H1 (cell line): ENCODE measurements at regions not wholly inside any gene's neighbourhood (a gene's known extent, or its start where the extent isn't known, plus 50 kb on each side); places are given as distances from the start of the nearest gene placed in this dataset.

Experiments
- CTCF ChIA-PET: fragments of 300-600 bp; sonication (Branson Sonifier 250); formaldehyde crosslinking; loops from one replicate; lab custom pipeline; 2021; ENCODE audit not compliant: partially characterized antibody; lab: Charles Lee
- POLR2A ChIA-PET: fragments of 300-600 bp; sonication (Branson Sonifier 250); formaldehyde crosslinking; loops from one replicate; lab custom pipeline; 2021; ENCODE audit warnings: inconsistent platforms; ENCODE audit not compliant: partially characterized antibody; lab: Charles Lee
- DNase-seq, 2 experiments: peaks; one replicate each; pipeline versions ENCODE4 v3.0.0 to v3.0.0-alpha.2; 2010 to 2022; ENCODE audit warnings: low spot score in 2 of 2, low read depth in 1 of 2, mixed read lengths in 1 of 2
- FAIRE-seq: peaks from 2 replicates; lab custom pipeline; 2011; peaks lifted over from hg19 to GRCh38; lab: Jason Lieb, UNC
- H2AFZ ChIP-seq: 2 replicates; pipeline ENCODE4 v1.8.1; 2012; ENCODE audit warnings: low read length, inconsistent platforms
- H2AK5ac ChIP-seq: 2 replicates; pipeline ENCODE4 v1.6.1; 2013; ENCODE audit warnings: low read depth, low read length
- H2BK120ac ChIP-seq: replicated peaks from 2 replicates; pipeline ENCODE3; 2013; ENCODE audit warnings: low read depth, low read length, inconsistent platforms
- H2BK12ac ChIP-seq: 2 replicates; pipeline ENCODE4 v1.6.1; 2013; ENCODE audit warnings: low read depth, low read length
- H2BK15ac ChIP-seq: 2 replicates; pipeline ENCODE4 v1.6.1; 2013; ENCODE audit warnings: low read length
- H2BK20ac ChIP-seq: 2 replicates; pipeline ENCODE4 v1.6.1; 2013; ENCODE audit warnings: low read length
- H2BK5ac ChIP-seq: 2 replicates; pipeline ENCODE4 v1.6.1; 2013; ENCODE audit warnings: low read depth, low read length
- H3K14ac ChIP-seq: 2 replicates; pipeline ENCODE4 v1.6.1; 2013; ENCODE audit warnings: inconsistent platforms; ENCODE audit not compliant: insufficient read length
- H3K18ac ChIP-seq: 2 replicates; pipeline ENCODE4 v1.6.1; 2013; ENCODE audit warnings: low read length; ENCODE audit errors: extremely low read depth
- H3K23ac ChIP-seq: 2 replicates; pipeline ENCODE4 v1.6.1; 2013; ENCODE audit warnings: inconsistent platforms; ENCODE audit not compliant: insufficient read length
- H3K23me2 ChIP-seq: 2 replicates; pipeline ENCODE4 v1.6.1; 2013; ENCODE audit warnings: low read depth, low read length
- H3K27ac ChIP-seq: 2 replicates; pipeline ENCODE4 v1.6.1; 2011; ENCODE audit warnings: low read depth, low read length, inconsistent platforms
- H3K27me3 ChIP-seq, 4 experiments: replicated peaks in 1 of 4; 1 replicate in 1 of 4; 2 replicates in 3 of 4; pipeline versions ENCODE4 v1.6.1 to v1.8.1; 2011 to 2013; ENCODE audit warnings: low read length in 3 of 4, mild to moderate bottlenecking in 3 of 4, inconsistent platforms in 2 of 4, mixed read lengths in 2 of 4, moderate library complexity in 1 of 4; ENCODE audit not compliant: control insufficient read depth in 3 of 4, insufficient read depth in 3 of 4; ENCODE audit errors: extremely low read depth in 1 of 4
- H3K36me3 ChIP-seq, 4 experiments: 2 replicates each; pipeline versions ENCODE4 v1.6.1 to v1.8.1; 2011 to 2013; ENCODE audit warnings: mild to moderate bottlenecking in 4 of 4, low read length in 3 of 4, moderate library complexity in 2 of 4, control low read depth in 1 of 4, inconsistent platforms in 1 of 4; ENCODE audit not compliant: insufficient read depth in 4 of 4, control insufficient read depth in 2 of 4
- H3K4ac ChIP-seq: replicated peaks from 2 replicates; pipeline ENCODE3; 2013; ENCODE audit warnings: low read length, low read depth, mixed read lengths, inconsistent platforms; ENCODE audit not compliant: insufficient read length
- H3K4me1 ChIP-seq, 4 experiments: replicated peaks in 1 of 4; 1 replicate in 1 of 4; 2 replicates in 3 of 4; pipeline versions ENCODE4 v1.6.1 to v1.8.1; 2011 to 2013; ENCODE audit warnings: low read length in 3 of 4, inconsistent platforms in 2 of 4, mixed read lengths in 1 of 4; ENCODE audit not compliant: insufficient read depth in 4 of 4, control insufficient read depth in 3 of 4
- H3K4me2 ChIP-seq, 2 experiments: 2 replicates each; pipeline versions ENCODE4 v1.6.1 to v1.8.1; 2011 to 2013; ENCODE audit warnings: low read depth in 2 of 2, low read length in 2 of 2, control low read depth in 1 of 2, inconsistent platforms in 1 of 2, mild to moderate bottlenecking in 1 of 2; ENCODE audit not compliant: insufficient read depth in 1 of 2
- H3K4me3 ChIP-seq, 4 experiments: fragments of 200-600, 300-600 bp in 1 of 4; sonication (generic), shearing (Covaris generic), sonication (Bioruptor Twin) in 1 of 4; 2 replicates each; pipeline versions ENCODE4 v1.5.1 to v1.8.1; 2011 to 2016; ENCODE audit warnings: low read length in 4 of 4, low read depth in 3 of 4, control low read depth in 2 of 4, inconsistent platforms in 2 of 4, mild to moderate bottlenecking in 2 of 4, mixed read lengths in 1 of 4, moderate library complexity in 1 of 4; ENCODE audit not compliant: insufficient read depth in 2 of 4; ENCODE audit errors: extremely low read depth in 1 of 4
- H3K56ac ChIP-seq: replicated peaks from 2 replicates; pipeline ENCODE3; 2013; ENCODE audit warnings: low read depth, mild to moderate bottlenecking, mixed read lengths, low read length, inconsistent platforms; ENCODE audit not compliant: insufficient read length
- H3K79me1 ChIP-seq: 2 replicates; pipeline ENCODE4 v1.6.1; 2013; ENCODE audit warnings: low read depth, low read length, control low read depth
- H3K79me2 ChIP-seq, 2 experiments: 2 replicates each; pipeline versions ENCODE4 v1.6.1 to v1.8.1; 2012 to 2013; ENCODE audit warnings: low read length in 2 of 2, mild to moderate bottlenecking in 2 of 2, inconsistent platforms in 1 of 2; ENCODE audit not compliant: insufficient read depth in 2 of 2, control insufficient read depth in 1 of 2
- H3K9ac ChIP-seq, 4 experiments: replicated peaks in 1 of 4; 1 replicate in 1 of 4; 2 replicates in 3 of 4; pipeline versions ENCODE4 v1.6.1 to v1.8.1; 2011 to 2013; ENCODE audit warnings: low read depth in 3 of 4, low read length in 3 of 4, control low read depth in 2 of 4, mild to moderate bottlenecking in 2 of 4, moderate library complexity in 2 of 4, inconsistent platforms in 1 of 4; ENCODE audit errors: extremely low read depth in 1 of 4
- H3K9me3 ChIP-seq, 2 experiments: 2 replicates each; pipeline versions ENCODE4 v1.6.1 to v1.8.1; 2012 to 2013; ENCODE audit warnings: mild to moderate bottlenecking in 2 of 2, moderate library complexity in 2 of 2, control low read depth in 1 of 2, inconsistent platforms in 1 of 2, low read depth in 1 of 2, low read length in 1 of 2, mixed read lengths in 1 of 2; ENCODE audit not compliant: insufficient read depth in 2 of 2
- H4K20me1 ChIP-seq, 2 experiments: replicated peaks in 1 of 2; 2 replicates each; pipeline versions ENCODE3 to v1.8.1; 2011 to 2013; ENCODE audit warnings: inconsistent platforms in 2 of 2, low read length in 2 of 2, mild to moderate bottlenecking in 1 of 2; ENCODE audit not compliant: insufficient read depth in 2 of 2, control insufficient read depth in 1 of 2
- H4K5ac ChIP-seq: 2 replicates; pipeline ENCODE4 v1.6.1; 2013; ENCODE audit warnings: low read length, low read depth, mixed read lengths, inconsistent platforms; ENCODE audit not compliant: insufficient read length
- H4K8ac ChIP-seq: 2 replicates; pipeline ENCODE4 v1.8.0; 2013; ENCODE audit warnings: mild to moderate bottlenecking, moderate library complexity, low read length, inconsistent platforms; ENCODE audit not compliant: insufficient read depth; ENCODE audit errors: extremely low read depth
- H4K91ac ChIP-seq: replicated peaks from 2 replicates; pipeline ENCODE3; 2013; ENCODE audit warnings: low read length, mixed read lengths, inconsistent platforms; ENCODE audit not compliant: insufficient read length
- ASH2L ChIP-seq: fragments of 200-600, 300-600 bp; sonication (generic); IDR thresholded peaks from one replicate; pipeline ENCODE4 v1.7.1; 2017; ENCODE audit warnings: low read length
- BRCA1 ChIP-seq: IDR thresholded peaks from 2 replicates; pipeline ENCODE4 v1.6.1; 2012; ENCODE audit warnings: low read depth, low read length, improper control_type of control experiment
- CBX5 ChIP-seq: fragments of 300-800, 300-1000 bp; sonication (generic); IDR thresholded peaks from 2 replicates; pipeline ENCODE4 v1.7.1; 2016; ENCODE audit warnings: antibody characterized with exemption, low read length, low read depth
- CREB1 ChIP-seq: IDR thresholded peaks from 2 replicates; pipeline ENCODE4 v1.6.1; 2012; ENCODE audit warnings: inconsistent platforms
- HDAC6 ChIP-seq: IDR thresholded peaks from one replicate; pipeline ENCODE4 v1.7.1; 2012; ENCODE audit warnings: low read depth, mild to moderate bottlenecking, inconsistent platforms, low read length, moderate library complexity
- KDM1A ChIP-seq: fragments of 200-600, 300-600 bp; sonication (generic); IDR thresholded peaks from 2 replicates; pipeline ENCODE4 v1.7.1; 2016; ENCODE audit warnings: mild to moderate bottlenecking, low read length, borderline replicate concordance
- PHF8 ChIP-seq: fragments of 200-600 bp; sonication (generic); conservative IDR thresholded peaks from 2 replicates; pipeline ENCODE4 v1.7.1; 2012; ENCODE audit warnings: low read depth, mild to moderate bottlenecking, inconsistent platforms, low read length, moderate library complexity
- RBBP5 ChIP-seq: IDR thresholded peaks from 2 replicates; pipeline ENCODE4 v1.7.1; 2012; ENCODE audit warnings: low read depth, mild to moderate bottlenecking, inconsistent platforms, low read length, moderate library complexity, borderline replicate concordance
- RNF2 ChIP-seq: fragments of 200-900, 300-1000 bp; sonication (generic); IDR thresholded peaks from 2 replicates; pipeline ENCODE4 v1.7.1; 2016; ENCODE audit warnings: borderline replicate concordance, low read depth, mild to moderate bottlenecking, antibody characterized with exemption, low read length; ENCODE audit not compliant: poor library complexity, severe bottlenecking; ENCODE audit errors: missing control alignments
- SP1 ChIP-seq: IDR thresholded peaks from 2 replicates; pipeline ENCODE4 v1.6.1; 2011; ENCODE audit warnings: low read depth, low read length
- SP2 ChIP-seq: IDR thresholded peaks from 2 replicates; pipeline ENCODE4 v1.6.1; 2012; ENCODE audit warnings: mild to moderate bottlenecking, low read length, inconsistent platforms
- YY1 ChIP-seq: IDR thresholded peaks from 2 replicates; pipeline ENCODE4 v1.6.1; 2011; ENCODE audit warnings: low read depth, mild to moderate bottlenecking, low read length
- WGBS, 2 experiments: shearing (Covaris generic) in 1 of 2; methylation state at CpG; one replicate each; pipeline versions ENCODE4 v1.1.6 to v1.1.7; 2013 to 2015; ENCODE audit warnings: low lambda C conversion rate in 2 of 2, mixed read lengths in 2 of 2, inconsistent platforms in 1 of 2, low coverage in 1 of 2, missing lambda C conversion rate in 1 of 2; ENCODE audit not compliant: insufficient replicate concordance in 2 of 2, insufficient coverage in 1 of 2, insufficient read length in 1 of 2; ENCODE audit errors: extremely low coverage in 1 of 2, missing lambda C conversion rate in 1 of 2; 5-methylcytosine and 5-hydroxymethylcytosine counted together

DNA sequence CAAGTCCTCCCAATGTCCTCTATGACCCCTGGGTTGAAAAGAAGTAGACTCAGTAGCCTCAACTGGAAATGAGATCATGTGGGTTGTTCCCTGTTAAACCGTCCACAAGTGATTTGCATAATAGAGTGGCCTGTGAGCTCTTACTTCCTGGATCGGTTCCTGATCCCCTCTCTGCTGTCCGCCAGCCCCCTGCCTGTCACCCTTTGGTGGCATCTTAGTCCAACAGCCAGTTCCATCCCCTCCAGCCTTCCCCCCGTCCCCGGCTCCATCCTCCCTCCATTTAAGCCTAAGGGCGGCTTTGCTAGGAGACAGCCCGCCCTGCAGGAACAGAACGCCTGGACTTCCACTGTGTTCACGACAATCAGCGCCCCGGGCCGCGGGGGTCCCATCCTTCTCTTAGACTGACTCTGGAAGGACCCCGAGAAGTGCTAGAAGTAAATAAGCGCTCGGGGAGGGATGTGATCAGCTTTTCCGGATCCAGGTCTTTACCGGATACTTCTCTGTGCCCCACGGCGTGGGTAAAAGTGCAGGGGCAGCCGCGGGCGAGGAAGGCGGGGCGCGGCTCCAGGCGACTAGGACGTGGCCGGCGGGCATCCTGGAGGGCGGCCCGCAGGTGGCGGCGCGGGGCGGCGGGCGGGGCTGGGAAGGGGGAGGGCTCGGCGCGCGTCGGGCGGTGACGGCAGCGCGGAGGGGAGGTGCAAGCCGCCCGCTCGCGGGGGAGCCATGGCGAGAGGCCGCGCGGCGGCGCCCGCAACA lies 51.2 kb upstream of the ULK4 start:
- Histone ChIP-seq H4K8ac (no peak overlapping the region), H4K91ac (no peak overlapping the region), H3K4me1 (peaks cover 5 to 7% (median 6%) of the 10 kb centered on the region in 4 experiments; a peak in 6 of 7 replicates), H4K20me1 (peaks cover 2 to 6% of the 10 kb centered on the region in 2 experiments), H3K36me3 (no peaks in the 10 kb centered on the region), H3K9me3 (no peaks in the 10 kb centered on the region), H3K14ac (no peak overlapping the region), H3K27me3 (peaks cover 0 to 7% (median 4%) of the 10 kb centered on the region in 4 experiments; a peak in 4 of 7 replicates), H3K79me1 (no peaks in the 10 kb centered on the region; the same call in 1 of the 2 replicates), H2BK15ac (no peak overlapping the region), H2BK120ac (no peak overlapping the region), H2BK5ac (no peak overlapping the region), H3K56ac (no peak overlapping the region), H2AFZ (peak overlapping the region; percentile 36; the same call in 1 of the 2 replicates), H4K5ac (no peak overlapping the region), H3K4ac (no peak overlapping the region), H3K27ac (no peak overlapping the region), H3K4me2 (peak overlapping the region; percentile 81 to 88), H2BK12ac (no peak overlapping the region), H2BK20ac (no peak overlapping the region), H3K23ac (no peak overlapping the region), H3K4me3 (peak overlapping the region; percentile 75 to 95 (median 80)), H3K23me2 (peaks cover 15% of the 10 kb centered on the region), H3K18ac (peak overlapping the region; percentile 15; the same call in 1 of the 2 replicates), H2AK5ac (no peak overlapping the region), H3K79me2 (peaks cover 4 to 37% of the 10 kb centered on the region in 2 experiments), H3K9ac (peak overlapping the region in 3 of 4 experiments; percentile 34 to 46 (median 39); a peak in 3 of 7 replicates)
- ChIA-PET CTCF (interaction anchor here (1.0 to 6.1 kb wide), 6 partner anchors 12 to 86 kb away, joined by 3 to 42 read pairs (median 5); no protein-coding TSS in a partner anchor), POLR2A (interaction anchor here (0.6 to 1.0 kb wide), 5 partner anchors 9 to 58 kb away, joined by 3 to 4 read pairs (median 3); no protein-coding TSS in a partner anchor)
- no peak for FAIRE-seq
- 3% methylated on average over 28 of the region's 58 CpGs; no CpG with 5 or more reads in 1 of the 2 experiments for WGBS, 2 experiments
- DNase-seq = peak in 1 of 2 experiments; percentile 72
- no peak for TF ChIP-seq SP2
- no peak for TF ChIP-seq HDAC6
- no peak for TF ChIP-seq RBBP5
- peak; percentile 72 for TF ChIP-seq ASH2L
- TF ChIP-seq PHF8 = peak; percentile 27; the same call in 1 of the 2 replicates
- TF ChIP-seq BRCA1 = no peak
- peak; percentile 72; the same call in 1 of the 2 replicates for TF ChIP-seq CREB1
- no peak for TF ChIP-seq CBX5
- TF ChIP-seq YY1 = no peak; the same call in 1 of the 2 replicates
- no peak for TF ChIP-seq RNF2
- no peak for TF ChIP-seq KDM1A
- no peak for TF ChIP-seq SP1
